ENCODE measurements at regions not wholly inside any gene's neighbourhood (a gene's known extent, or its start where the extent isn't known, plus 50 kb on each side); places are given as distances from the start of the nearest gene placed in this dataset.

DNA sequence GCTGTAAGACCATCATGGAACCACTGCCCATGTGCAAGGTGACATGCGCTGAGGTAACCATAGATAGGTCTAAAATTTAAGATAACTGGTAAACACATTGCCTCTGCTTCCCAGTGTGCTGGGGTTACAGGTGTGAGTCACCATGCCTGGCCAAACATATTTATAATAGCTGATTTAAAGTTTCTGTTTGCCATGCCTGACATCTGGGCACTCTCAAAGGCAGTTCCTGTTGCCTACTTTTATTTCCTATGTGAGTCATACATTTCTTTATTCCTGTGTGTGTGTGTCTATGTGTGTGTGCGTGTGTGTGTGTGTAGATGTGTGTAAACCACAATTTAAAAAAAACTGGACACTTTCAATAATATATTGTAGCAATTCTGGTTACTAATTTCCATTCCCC is 415.2 kb upstream of the NETO1 start:
- no peak for ATAC-seq
- POLR2A ChIA-PET: no interaction called here

More for the DNA sequence above, 415.2 kb upstream of the NETO1 start:
- no TSS peak for BruUV-seq (replicated peaks)
- intact Hi-C loops (cut with micrococcal nuclease): no loop called here
- TF ChIP-seq TCF7L2 (IDR thresholded peaks at IDR 0.05; ENCODE audit: borderline replicate concordance, extremely low read depth, insufficient read depth, insufficient read length) (no peak), ZFX (IDR thresholded peaks at IDR 0.05) (no peak), EGR1 (IDR thresholded peaks at IDR 0.05; ENCODE audit: low read depth) (no peak), ATF3 (IDR thresholded peaks at IDR 0.05) (no peak), YY1 (IDR thresholded peaks at IDR 0.05; ENCODE audit: extremely low read depth, insufficient replicate concordance, low read depth, low read length) (no peak), EZH2 (IDR thresholded peaks at IDR 0.05) (no peak), CBX3 (IDR thresholded peaks at IDR 0.05; ENCODE audit: low read depth) (no peak), SRF (IDR thresholded peaks at IDR 0.05; ENCODE audit: low read depth) (no peak), MAX (IDR thresholded peaks at IDR 0.05) (no peak), SP1 (IDR thresholded peaks at IDR 0.05; ENCODE audit: low read depth) (no peak), POLR2AphosphoS5 (IDR thresholded peaks at IDR 0.05; ENCODE audit: low read depth, low read length) (no peak), SIN3A (IDR thresholded peaks at IDR 0.05; ENCODE audit: low read depth) (no peak), POLR2A (IDR thresholded peaks at IDR 0.05; ENCODE audit: borderline replicate concordance, extremely low read depth, insufficient read depth, insufficient read length) (no peak), ELF1 (IDR thresholded peaks at IDR 0.05; ENCODE audit: borderline replicate concordance, low read depth) (no peak)
- TF ChIP-seq, protein P1, sequence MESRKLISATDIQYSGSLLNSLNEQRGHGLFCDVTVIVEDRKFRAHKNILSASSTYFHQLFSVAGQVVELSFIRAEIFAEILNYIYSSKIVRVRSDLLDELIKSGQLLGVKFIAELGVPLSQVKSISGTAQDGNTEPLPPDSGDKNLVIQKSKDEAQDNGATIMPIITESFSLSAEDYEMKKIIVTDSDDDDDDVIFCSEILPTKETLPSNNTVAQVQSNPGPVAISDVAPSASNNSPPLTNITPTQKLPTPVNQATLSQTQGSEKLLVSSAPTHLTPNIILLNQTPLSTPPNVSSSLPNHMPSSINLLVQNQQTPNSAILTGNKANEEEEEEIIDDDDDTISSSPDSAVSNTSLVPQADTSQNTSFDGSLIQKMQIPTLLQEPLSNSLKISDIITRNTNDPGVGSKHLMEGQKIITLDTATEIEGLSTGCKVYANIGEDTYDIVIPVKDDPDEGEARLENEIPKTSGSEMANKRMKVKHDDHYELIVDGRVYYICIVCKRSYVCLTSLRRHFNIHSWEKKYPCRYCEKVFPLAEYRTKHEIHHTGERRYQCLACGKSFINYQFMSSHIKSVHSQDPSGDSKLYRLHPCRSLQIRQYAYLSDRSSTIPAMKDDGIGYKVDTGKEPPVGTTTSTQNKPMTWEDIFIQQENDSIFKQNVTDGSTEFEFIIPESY (IDR thresholded peaks at IDR 0.05; ENCODE audit: extremely low read depth, insufficient replicate concordance, low read length): no peak
- Histone ChIP-seq H3K4me3 (replicated peaks in 1 of 2; ENCODE audit: low read depth in 1 of 2, low read length in 2 of 2) (no peak overlapping the region), H2AFZ (ENCODE audit: low read depth, low read length, poor library complexity, severe bottlenecking) (no peak overlapping the region), H3K27me3 (ENCODE audit: insufficient read depth, low read length) (no peaks in the 10 kb centered on the region), H4K20me1 (ENCODE audit: insufficient read depth) (no peaks in the 10 kb centered on the region), H3K36me3 (ENCODE audit: control insufficient read depth in 1 of 2, insufficient read depth in 2 of 2, low read length in 2 of 2) (no peaks in the 10 kb centered on the region), H3K9me3 (ENCODE audit: control insufficient read depth in 1 of 2, insufficient read depth in 1 of 2, low read depth in 1 of 2, low read length in 2 of 2) (peaks cover 3 to 19% of the 10 kb centered on the region in 2 experiments; a peak in 2 of 4 replicates), H3K9me2 (ENCODE audit: insufficient read depth) (no peaks in the 10 kb centered on the region), H3K9ac (ENCODE audit: low read length) (no peak overlapping the region), H3K27ac (ENCODE audit: low read depth, low read length) (no peak overlapping the region), H3K79me2 (ENCODE audit: insufficient read depth, low read length) (no peaks in the 10 kb centered on the region), H3K4me1 (ENCODE audit: control insufficient read depth in 1 of 2, insufficient read depth in 2 of 2, low read length in 2 of 2) (no peaks in the 10 kb centered on the region), H3K4me2 (ENCODE audit: low read length) (no peak overlapping the region)
- DNase-seq (ENCODE audit: low read depth, low spot score): no peak
- RAD21 ChIA-PET (ENCODE audit: low non-redundant PET in 1 of 2, low total read pairs in 2 of 2, uncharacterized antibody in 2 of 2, unreplicated experiment in 2 of 2): no interaction called here
- CTCF ChIA-PET: no interaction called here
